Liver (tissue), 3 donors: ENCODE measurements at regions not wholly inside any gene's neighbourhood (a gene's known extent, or its start where the extent isn't known, plus 50 kb on each side); places are given as distances from the start of the nearest gene placed in this dataset.

Experiments used
- FOXA1 ChIP-seq: IDR thresholded peaks from 2 replicates; pipeline ENCODE4 v1.6.1; 2016; ENCODE audit warnings: antibody characterized with exemption
- RAD21 ChIP-seq, 2 donors: IDR thresholded peaks; 2 replicates each; pipeline ENCODE4 v1.6.1; 2016; ENCODE audit warnings: antibody characterized with exemption in 2 of 2, mild to moderate bottlenecking in 2 of 2
- TF ChIP-seq, protein P1 (sequence below): IDR thresholded peaks from 2 replicates; pipeline ENCODE4 v1.6.1; 2016; ENCODE audit warnings: antibody characterized with exemption
- TF ChIP-seq, protein P2 (sequence below): fragments of 150-350 bp; IDR thresholded peaks from 2 replicates; pipeline ENCODE4 v1.5.1; 2017; ENCODE audit warnings: improper control_type of control experiment, low read depth, low read length; ENCODE audit not compliant: missing input control
- TF ChIP-seq, protein P3 (sequence below): IDR thresholded peaks from 2 replicates; pipeline ENCODE4 v1.6.1; 2016; ENCODE audit warnings: antibody characterized with exemption, mild to moderate bottlenecking
- TF ChIP-seq, protein P4 (sequence below): IDR thresholded peaks from 2 replicates; pipeline ENCODE4 v1.6.1; 2016; ENCODE audit warnings: antibody characterized with exemption
- donor health status: healthy.
- donor health status: healthy.

GRCh38 chr11:23851216-23851615 lies 645.6 kb upstream of the LUZP2 start:
- TF ChIP-seq RAD21 (IDR thresholded peaks at IDR 0.05): no peak
- TF ChIP-seq, protein P1, sequence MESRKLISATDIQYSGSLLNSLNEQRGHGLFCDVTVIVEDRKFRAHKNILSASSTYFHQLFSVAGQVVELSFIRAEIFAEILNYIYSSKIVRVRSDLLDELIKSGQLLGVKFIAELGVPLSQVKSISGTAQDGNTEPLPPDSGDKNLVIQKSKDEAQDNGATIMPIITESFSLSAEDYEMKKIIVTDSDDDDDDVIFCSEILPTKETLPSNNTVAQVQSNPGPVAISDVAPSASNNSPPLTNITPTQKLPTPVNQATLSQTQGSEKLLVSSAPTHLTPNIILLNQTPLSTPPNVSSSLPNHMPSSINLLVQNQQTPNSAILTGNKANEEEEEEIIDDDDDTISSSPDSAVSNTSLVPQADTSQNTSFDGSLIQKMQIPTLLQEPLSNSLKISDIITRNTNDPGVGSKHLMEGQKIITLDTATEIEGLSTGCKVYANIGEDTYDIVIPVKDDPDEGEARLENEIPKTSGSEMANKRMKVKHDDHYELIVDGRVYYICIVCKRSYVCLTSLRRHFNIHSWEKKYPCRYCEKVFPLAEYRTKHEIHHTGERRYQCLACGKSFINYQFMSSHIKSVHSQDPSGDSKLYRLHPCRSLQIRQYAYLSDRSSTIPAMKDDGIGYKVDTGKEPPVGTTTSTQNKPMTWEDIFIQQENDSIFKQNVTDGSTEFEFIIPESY: no peak
- TF ChIP-seq, protein P2, sequence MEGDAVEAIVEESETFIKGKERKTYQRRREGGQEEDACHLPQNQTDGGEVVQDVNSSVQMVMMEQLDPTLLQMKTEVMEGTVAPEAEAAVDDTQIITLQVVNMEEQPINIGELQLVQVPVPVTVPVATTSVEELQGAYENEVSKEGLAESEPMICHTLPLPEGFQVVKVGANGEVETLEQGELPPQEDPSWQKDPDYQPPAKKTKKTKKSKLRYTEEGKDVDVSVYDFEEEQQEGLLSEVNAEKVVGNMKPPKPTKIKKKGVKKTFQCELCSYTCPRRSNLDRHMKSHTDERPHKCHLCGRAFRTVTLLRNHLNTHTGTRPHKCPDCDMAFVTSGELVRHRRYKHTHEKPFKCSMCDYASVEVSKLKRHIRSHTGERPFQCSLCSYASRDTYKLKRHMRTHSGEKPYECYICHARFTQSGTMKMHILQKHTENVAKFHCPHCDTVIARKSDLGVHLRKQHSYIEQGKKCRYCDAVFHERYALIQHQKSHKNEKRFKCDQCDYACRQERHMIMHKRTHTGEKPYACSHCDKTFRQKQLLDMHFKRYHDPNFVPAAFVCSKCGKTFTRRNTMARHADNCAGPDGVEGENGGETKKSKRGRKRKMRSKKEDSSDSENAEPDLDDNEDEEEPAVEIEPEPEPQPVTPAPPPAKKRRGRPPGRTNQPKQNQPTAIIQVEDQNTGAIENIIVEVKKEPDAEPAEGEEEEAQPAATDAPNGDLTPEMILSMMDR: no peak
- no peak for TF ChIP-seq FOXA1
- TF ChIP-seq, protein P3, sequence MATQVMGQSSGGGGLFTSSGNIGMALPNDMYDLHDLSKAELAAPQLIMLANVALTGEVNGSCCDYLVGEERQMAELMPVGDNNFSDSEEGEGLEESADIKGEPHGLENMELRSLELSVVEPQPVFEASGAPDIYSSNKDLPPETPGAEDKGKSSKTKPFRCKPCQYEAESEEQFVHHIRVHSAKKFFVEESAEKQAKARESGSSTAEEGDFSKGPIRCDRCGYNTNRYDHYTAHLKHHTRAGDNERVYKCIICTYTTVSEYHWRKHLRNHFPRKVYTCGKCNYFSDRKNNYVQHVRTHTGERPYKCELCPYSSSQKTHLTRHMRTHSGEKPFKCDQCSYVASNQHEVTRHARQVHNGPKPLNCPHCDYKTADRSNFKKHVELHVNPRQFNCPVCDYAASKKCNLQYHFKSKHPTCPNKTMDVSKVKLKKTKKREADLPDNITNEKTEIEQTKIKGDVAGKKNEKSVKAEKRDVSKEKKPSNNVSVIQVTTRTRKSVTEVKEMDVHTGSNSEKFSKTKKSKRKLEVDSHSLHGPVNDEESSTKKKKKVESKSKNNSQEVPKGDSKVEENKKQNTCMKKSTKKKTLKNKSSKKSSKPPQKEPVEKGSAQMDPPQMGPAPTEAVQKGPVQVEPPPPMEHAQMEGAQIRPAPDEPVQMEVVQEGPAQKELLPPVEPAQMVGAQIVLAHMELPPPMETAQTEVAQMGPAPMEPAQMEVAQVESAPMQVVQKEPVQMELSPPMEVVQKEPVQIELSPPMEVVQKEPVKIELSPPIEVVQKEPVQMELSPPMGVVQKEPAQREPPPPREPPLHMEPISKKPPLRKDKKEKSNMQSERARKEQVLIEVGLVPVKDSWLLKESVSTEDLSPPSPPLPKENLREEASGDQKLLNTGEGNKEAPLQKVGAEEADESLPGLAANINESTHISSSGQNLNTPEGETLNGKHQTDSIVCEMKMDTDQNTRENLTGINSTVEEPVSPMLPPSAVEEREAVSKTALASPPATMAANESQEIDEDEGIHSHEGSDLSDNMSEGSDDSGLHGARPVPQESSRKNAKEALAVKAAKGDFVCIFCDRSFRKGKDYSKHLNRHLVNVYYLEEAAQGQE: no peak
- TF ChIP-seq, protein P4, sequence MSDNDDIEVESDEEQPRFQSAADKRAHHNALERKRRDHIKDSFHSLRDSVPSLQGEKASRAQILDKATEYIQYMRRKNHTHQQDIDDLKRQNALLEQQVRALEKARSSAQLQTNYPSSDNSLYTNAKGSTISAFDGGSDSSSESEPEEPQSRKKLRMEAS: no peak
